GM19463 (cell line): ENCODE measurements at regions not wholly inside any gene's neighbourhood (a gene's known extent, or its start where the extent isn't known, plus 50 kb on each side); places are given as distances from the start of the nearest gene placed in this dataset.

Experiments used
- ATAC-seq: cut with Tn5 transposase; IDR thresholded peaks from one replicate; pipeline ENCODE4 v1.9.1; 2021; ENCODE audit warnings: mild to moderate bottlenecking, moderate library complexity; ENCODE audit not compliant: unreplicated experiment

DNA sequence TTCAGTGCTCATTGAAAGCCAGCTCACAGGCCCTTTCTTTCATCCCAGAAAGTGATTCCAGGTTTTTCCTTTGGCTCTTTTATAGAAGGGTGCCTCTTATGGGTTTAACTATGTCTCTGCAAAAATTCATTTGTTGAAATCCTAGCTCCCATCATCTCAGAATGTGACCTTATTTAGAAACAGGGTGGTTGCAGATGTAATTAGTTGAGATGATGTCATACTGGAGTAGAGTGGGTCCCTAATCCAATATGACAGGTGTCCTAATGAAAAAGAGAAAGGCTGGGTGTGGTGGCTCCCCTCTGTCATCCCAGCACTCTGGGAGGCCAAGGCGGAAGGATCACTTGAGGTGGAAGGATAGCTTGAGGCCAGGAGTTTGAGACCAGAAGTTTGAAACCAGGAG is 64.2 kb upstream of the FAM20A start:
- no peak for ATAC-seq

DNA sequence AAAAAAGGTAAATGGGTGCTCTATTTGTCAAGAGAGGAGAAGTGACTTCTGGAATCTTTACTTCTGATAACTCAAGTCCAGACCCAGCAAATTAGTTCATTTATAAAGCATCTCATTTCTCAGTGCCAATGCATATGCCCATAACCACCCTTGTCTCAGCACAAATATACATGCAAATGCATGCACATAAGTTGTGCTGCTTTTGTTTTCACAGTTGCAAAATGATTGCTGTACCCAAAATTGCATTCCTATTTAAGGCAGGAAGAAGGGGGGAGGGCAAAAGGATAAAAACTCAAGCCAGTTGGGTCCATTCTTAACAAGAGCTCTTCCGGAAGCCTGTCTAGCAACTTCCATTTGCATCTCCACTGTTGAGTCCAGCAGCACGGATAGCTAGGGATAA is 61.3 kb upstream of the FAM20A start:
- no peak for ATAC-seq

DNA sequence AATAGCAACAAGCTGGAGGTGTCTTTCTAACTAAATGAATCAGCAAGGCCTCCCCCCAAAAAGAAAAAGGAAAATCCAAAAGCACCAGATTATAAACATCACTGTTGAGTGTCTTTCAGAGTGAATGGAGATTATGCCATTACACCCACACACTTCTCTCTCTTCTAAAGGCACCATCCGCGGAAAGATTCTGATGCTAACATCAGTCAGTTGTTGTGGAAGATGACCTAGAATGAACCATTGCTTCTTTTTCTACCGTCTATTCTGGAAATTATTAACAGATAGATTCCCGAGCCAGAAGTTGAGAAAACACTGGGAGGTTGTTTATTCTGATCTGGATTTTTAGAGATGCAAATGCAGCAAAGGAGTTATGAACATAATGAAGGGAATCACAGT is 60.9 kb upstream of the FAM20A start:
- ATAC-seq: no peak

DNA sequence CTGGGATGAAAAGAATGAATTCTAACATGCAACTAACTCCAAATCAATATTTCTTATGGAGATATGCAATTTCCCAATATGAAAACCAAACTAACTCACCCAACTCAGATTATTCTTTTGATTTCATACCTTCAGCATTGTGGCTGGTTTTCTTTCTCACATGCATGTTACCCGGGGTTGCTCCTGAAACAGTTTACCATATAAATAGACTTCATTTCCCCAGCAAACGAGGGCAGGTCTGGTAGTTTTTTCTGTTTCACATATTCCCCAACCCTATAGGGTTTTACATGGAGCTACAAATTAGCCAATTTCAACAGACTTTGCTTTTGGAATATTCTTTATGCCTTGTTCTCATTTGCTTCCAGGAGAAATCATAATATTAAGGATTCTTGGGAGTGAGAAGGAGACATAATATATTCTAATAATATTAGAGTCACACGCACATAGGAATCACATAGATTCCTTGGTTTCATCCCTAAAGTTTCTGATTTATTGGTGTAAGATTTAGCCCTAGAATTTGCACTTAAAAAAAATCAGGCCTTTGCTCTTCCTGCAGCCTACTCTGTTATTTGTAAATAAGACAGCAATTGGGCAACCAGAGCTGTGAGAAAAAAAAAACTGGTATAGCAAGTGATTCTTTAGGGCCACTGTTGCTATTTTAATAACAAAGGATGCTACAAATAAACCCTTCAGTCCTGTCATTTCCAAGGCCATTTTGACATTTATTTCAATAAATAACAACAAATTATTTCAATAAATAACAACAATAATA is 60.3 kb upstream of the FAM20A start:
- ATAC-seq: no peak

DNA sequence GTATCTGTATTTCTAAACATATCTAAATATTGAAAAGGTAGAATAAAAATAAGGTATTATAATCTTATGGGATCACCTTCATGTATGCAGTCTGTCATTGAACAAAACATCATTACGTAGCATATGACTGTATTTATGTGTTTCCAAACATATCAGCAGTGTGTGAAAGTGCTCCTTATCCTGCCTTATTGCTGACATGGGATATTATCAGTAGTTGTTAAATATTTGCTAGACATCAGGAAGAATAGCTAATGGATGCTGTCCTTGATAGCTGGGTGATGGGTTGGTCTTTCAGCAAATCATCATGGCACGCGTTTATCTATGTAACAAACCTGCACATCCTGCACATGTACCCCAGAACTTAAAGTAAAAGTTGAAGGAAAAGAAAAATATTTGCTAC is 59.1 kb upstream of the FAM20A start:
- ATAC-seq: no peak

DNA sequence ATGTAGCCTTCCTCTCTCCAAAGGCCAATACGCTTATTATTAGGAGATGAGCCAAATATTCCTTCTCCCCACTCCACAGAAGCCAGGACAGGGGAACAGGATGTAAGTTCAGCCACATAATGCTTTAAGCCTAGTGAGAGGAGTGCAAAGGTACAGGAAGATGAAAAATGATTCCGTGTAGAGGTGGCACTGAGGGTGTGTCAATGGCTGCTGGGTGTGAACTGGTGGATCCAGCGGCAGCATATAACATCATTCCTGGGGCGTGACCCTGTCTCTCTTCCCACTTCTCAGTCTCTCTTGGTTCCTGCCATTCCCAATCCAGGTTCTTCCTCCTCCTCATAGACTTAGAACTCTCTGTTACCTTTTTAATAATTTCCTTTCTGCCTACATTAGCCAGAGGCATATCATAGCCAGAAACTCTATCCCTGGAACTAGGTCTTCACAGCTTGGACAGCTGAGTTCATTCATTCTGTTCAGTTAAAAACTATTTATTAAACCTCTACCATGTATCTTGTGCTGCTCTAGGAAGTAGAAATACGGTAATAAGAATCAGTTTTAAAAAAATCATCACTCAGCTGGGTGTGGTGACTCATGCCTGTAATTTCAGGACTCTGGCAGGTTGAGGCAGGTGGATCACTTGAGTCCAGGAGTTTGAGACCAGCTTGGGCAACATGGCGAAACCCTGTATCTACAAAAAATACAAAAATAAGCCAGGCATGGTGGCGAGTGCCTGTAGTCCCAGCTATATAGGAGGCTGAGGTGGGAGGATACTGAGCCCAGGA is 58.0 kb upstream of the FAM20A start:
- ATAC-seq: no peak

DNA sequence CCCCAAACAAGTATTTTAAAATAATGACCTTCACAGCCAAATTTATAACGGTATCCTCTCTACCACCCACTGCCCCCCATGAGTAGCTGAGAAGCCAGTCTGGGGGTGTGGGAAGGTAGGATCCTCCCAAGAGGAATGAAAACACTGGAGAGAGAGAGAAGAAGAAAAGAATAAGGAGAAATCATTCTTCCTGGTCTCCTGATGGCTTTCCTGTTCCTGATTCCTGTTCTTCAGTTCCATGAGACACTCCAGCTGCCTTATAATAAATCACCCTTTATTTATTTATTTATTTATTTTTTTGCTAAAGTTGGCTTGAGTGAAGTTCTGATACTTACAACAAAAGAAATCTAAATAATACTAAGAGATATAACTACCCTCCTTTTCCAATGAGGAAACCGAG is 56.4 kb upstream of the FAM20A start:
- no peak for ATAC-seq

DNA sequence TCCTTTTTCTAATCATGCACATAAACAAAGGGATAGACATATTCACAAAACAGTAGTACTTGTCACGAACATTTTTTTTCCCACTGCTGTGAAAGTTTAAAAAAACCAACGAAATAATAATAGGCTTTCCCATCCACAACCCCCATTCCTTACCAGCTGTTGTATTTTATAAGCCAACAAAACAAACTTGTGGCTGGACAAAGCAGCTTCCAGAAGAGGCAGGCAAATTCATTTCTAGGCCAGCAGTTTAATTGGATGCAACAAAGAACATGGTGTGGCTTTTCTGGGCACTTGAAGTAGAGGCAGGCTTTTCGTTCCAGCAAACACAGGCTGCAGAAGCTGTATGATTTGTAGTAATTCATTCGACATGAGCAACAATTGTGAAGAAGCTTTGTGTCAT is 56.0 kb upstream of the FAM20A start:
- ATAC-seq: no peak

DNA sequence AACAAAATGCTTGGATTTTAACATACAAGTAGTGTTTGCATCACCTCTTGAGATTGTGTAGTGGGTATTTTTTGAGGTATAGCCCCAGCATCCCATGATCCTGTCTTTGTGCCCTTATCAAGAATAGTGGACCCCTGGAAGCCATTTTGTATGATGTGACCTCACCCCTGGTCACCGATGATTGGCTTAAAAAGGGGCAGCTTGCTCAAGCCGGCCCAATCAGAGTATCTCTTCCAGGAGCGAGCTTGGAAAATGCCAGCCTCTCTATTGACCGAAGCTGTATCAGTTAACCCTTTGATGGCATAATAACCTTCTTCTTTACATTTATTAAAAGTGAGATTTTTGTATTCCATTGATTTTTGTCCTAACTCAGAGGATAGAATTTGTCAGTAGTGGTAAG is 55.5 kb upstream of the FAM20A start:
- no peak for ATAC-seq
